GM10266 (cell line): ENCODE measurements at regions not wholly inside any gene's neighbourhood (a gene's known extent, or its start where the extent isn't known, plus 50 kb on each side); places are given as distances from the start of the nearest gene placed in this dataset.

ENCODE experiments used
- DNase-seq: peaks from one replicate; pipeline ENCODE4 v3.0.0; 2012; ENCODE audit errors: extremely low spot score
- CTCF ChIP-seq: IDR thresholded peaks from 2 replicates; pipeline ENCODE4 v1.5.1; 2012; ENCODE audit warnings: mild to moderate bottlenecking, low read depth; ENCODE audit not compliant: control insufficient read depth, insufficient read depth; ENCODE audit errors: missing control alignments

- no peak for DNase-seq
- no peak for TF ChIP-seq CTCF
Measured at GRCh38 chr10:29829776-29830175, 195.0 kb upstream of the SVIL start.

GRCh38 chr10:29828956-29829355 lies 194.2 kb upstream of the SVIL start:
- DNase-seq, result no peak
- no peak for TF ChIP-seq CTCF

- TF ChIP-seq CTCF, result no peak
- DNase-seq, result no peak
Measured at GRCh38 chr10:29828440-29828894, 193.7 kb upstream of the SVIL start.

- DNase-seq, result no peak
- TF ChIP-seq CTCF, result no peak
Measured at GRCh38 chr10:29827512-29827911, 192.7 kb upstream of the SVIL start.

GRCh38 chr10:29826801-29827450 lies 192.2 kb upstream of the SVIL start:
- TF ChIP-seq CTCF, result no peak
- no peak for DNase-seq

- TF ChIP-seq CTCF, result no peak
- DNase-seq, result no peak
Measured at GRCh38 chr10:29826221-29826620, 191.4 kb upstream of the SVIL start.

- no peak for TF ChIP-seq CTCF
Measured at GRCh38 chr10:29823553-29824080, 188.8 kb upstream of the SVIL start.

More at GRCh38 chr10:29823553-29824080, 188.8 kb upstream of the SVIL start:
- DNase-seq, result no peak
